ENCODE measurements at regions not wholly inside any gene's neighbourhood (a gene's known extent, or its start where the extent isn't known, plus 50 kb on each side); places are given as distances from the start of the nearest gene placed in this dataset.

DNA sequence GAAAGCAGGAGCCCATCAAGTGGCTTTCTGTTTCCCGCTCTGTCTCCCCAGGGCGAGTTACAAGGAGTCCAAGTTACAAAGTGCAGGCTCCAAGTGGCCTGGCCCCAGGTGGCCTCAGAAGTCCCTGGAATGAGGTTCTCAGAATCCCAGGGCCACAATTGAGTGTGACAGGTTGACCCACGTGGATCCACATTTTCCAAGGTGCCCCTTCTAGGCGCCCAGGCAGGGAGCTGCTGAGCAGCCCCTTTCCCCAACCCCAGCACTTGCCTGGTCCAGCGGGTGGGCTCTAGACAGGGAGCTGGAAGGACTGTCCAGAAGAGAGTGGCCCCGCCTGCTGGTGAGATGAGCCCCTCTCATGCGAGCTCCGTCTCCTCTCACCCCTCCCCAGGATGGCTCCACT, 253.4 kb downstream of the CYP26B1 start:
- Mint-ChIP-seq H3K4me3 (no peak overlapping the region), H3K27ac (no peak overlapping the region), H3K9me3 (no peaks in the 10 kb centered on the region), H3K27me3 (ENCODE audit: low read depth in 3 of 3) (peaks cover 0 to 10% (median 4%) of the 10 kb centered on the region in 3 donors), H3K36me3 (no peaks in the 10 kb centered on the region), H3K4me1 (no peaks in the 10 kb centered on the region)
- DNase-seq, result no peak

DNA sequence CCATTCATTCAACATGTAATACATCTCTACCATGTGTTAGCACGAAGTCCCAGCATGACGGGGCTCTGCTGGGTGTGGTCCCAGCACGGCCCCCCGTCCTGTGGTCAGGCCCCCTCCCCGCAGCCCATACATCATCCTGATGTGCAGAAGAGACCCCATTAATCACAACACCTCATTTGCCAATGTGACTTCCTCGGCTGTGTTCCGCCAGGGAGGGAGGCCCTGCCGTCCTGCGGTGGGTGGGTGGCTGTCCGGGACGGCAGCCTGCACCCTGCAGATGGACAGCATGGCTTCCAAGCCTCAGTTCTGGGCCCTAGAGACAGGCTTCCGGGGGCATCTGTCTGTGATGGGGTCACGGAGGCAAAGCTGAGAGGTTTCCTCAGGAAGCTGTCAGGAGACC, 254.0 kb downstream of the CYP26B1 start:
- Mint-ChIP-seq H3K36me3 (no peaks in the 10 kb centered on the region), H3K4me1 (no peaks in the 10 kb centered on the region), H3K27ac (no peak overlapping the region), H3K9me3 (no peaks in the 10 kb centered on the region), H3K4me3 (no peak overlapping the region), H3K27me3 (ENCODE audit: low read depth in 3 of 3) (peaks cover 0 to 10% (median 5%) of the 10 kb centered on the region in 3 donors)
- no peak for DNase-seq

DNA sequence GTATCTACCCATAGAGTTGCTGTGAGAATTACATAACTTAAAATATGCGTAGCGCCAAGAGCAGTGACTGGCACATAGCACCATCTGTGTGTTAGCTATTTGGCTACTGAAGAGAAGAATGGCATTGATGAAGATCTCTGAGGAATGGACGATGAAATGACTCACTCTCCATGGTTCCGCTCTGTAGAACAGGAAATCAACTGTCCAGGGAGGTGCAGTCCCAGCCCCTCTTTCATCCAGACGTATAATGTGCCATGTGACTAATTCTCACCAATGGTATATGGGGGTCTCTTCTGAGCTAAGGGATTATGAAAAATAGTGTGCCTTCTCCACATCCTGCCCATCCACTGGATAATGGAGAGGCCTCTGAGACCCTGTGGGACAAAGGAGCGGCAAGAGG, 254.8 kb downstream of the CYP26B1 start:
- Mint-ChIP-seq H3K27ac (no peak overlapping the region), H3K27me3 (ENCODE audit: low read depth in 3 of 3) (peaks cover 0 to 5% (median 3%) of the 10 kb centered on the region in 3 donors), H3K36me3 (no peaks in the 10 kb centered on the region)

DNA sequence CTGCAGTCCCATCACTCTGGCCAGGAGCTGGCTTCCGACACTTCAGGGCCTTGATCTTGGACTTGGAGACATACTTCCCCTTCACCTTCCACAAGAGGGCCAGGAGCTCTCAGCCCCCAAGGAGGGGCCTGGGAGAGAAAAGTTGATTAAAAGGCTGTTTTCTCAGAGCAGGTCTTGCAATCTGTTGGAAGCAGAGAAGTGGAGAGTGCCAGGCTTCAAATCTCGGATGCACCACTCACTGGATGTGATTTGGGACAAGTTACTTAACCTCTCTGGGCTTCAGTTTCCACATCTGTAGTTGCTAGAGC, 255.3 kb downstream of the CYP26B1 start:
- Mint-ChIP-seq H3K4me3 (no peak overlapping the region), H3K27ac (no peak overlapping the region), H3K4me1 (no peaks in the 10 kb centered on the region), H3K9me3 (no peaks in the 10 kb centered on the region), H3K27me3 (ENCODE audit: low read depth in 3 of 3) (peaks cover 0 to 5% (median 3%) of the 10 kb centered on the region in 3 donors), H3K36me3 (no peaks in the 10 kb centered on the region)
- DNase-seq, result no peak

More for the DNA sequence above, 254.8 kb downstream of the CYP26B1 start:
- no peaks in the 10 kb centered on the region for H3K4me1 Mint-ChIP-seq
- no peak for DNase-seq
- no peaks in the 10 kb centered on the region for H3K9me3 Mint-ChIP-seq
- no peak overlapping the region for H3K4me3 Mint-ChIP-seq

DNA sequence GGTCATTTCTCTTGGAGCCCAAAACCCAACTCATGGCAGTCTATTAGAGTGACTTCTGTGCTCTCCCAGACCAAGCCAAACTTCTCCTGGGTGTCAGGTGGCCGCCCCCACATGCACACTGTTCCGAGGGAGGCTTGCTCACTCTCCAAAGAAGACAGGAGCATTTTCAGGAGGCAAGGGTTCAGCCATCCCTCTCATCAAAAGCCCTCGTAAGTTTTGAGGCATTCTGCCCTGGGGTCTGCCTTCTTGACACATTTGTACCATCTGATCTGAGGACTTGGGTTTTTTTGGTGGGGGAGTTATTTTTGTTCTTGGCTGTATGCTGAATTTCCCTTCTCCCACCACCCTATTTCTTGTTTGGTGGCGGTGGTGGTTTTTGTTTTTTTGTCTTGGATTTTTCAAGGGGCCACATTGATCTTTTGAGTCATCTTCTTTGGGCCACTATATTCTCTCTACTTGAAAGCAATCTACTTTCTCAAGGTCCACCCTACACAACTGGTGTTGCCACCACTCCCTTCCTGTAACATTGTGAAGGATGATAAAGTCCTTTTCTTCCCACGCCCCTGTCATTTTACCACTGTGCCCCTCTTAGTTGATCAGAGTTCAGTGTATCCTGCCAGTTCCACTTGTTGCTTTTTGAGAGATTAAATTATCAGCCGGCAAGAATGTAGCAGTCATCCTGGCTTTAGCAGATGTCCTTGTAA, 255.8 kb downstream of the CYP26B1 start:
- Mint-ChIP-seq H3K9me3 (no peaks in the 10 kb centered on the region), H3K36me3 (no peaks in the 10 kb centered on the region), H3K27me3 (ENCODE audit: low read depth in 3 of 3) (peaks cover 0 to 5% (median 3%) of the 10 kb centered on the region in 3 donors), H3K4me1 (no peaks in the 10 kb centered on the region), H3K27ac (no peak overlapping the region), H3K4me3 (no peak overlapping the region)
- no peak for DNase-seq

DNA sequence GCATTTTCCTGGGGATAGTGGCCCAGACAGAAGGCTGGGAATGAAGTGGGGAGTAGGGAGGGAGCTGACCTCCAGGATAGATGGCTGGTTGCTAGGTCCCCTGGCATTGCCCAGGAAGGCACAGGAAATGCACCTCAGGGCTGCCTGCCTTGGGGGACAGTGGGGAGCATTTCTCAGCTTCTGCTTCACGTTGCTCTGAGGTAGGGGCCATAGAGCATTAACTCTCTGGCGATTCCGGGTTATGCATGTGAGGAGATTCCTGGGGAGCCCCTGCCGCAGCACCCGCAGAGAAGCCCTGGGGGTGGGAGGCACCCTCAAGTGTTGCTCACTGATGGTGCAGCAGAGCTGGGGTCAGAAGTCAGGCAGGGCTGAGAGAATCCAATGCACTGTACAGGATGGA, 256.5 kb downstream of the CYP26B1 start:
- H3K27me3 Mint-ChIP-seq (ENCODE audit: low read depth in 3 of 3), result peaks cover 0 to 5% (median 3%) of the 10 kb centered on the region in 3 donors
- no peaks in the 10 kb centered on the region for H3K9me3 Mint-ChIP-seq
- H3K4me3 Mint-ChIP-seq, result no peak overlapping the region
- no peaks in the 10 kb centered on the region for H3K4me1 Mint-ChIP-seq
- no peaks in the 10 kb centered on the region for H3K36me3 Mint-ChIP-seq
- DNase-seq, result no peak
- H3K27ac Mint-ChIP-seq, result no peak overlapping the region

DNA sequence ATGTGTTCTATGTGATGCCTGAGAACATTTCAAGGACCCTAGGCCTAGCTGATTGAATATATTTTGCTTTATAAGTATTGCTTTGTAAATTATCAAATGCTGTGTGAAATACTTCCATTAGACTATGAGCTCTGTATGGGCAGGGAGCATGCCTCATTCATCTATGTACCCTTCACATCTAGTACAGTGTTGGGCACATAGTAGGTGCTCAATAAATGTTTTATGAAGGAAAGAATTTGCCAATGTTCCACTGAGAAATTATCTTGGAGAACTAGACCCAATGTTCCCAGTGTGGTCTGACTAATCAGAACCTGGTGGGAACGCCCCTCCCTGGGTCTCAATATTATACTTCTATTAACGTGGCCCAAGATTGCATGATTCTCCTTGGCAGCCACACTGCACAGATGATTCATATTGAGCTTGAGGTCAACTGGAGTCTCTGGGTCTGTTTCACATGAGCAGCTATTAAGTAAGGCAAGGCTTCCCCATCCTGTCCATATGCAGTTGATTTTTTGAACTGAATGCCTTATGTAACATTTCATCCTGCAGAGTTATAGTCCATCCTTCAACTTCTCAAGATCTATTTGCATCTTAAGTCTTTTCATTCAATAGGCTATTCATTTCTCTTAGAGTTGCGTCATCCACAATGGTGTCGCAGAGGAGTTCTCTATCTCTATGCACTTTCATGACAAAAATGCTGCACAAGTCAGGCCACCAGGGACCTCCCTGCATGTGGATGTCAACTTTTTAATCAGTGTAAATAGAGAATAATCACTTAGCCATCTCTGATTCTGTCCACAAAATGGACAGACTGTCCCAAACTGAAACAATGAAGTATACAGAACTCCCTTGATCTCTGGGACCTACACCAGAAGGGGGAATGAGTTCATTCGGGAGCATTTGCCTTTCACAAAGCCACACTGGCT, 257.6 kb downstream of the CYP26B1 start:
- no peak for DNase-seq

DNA sequence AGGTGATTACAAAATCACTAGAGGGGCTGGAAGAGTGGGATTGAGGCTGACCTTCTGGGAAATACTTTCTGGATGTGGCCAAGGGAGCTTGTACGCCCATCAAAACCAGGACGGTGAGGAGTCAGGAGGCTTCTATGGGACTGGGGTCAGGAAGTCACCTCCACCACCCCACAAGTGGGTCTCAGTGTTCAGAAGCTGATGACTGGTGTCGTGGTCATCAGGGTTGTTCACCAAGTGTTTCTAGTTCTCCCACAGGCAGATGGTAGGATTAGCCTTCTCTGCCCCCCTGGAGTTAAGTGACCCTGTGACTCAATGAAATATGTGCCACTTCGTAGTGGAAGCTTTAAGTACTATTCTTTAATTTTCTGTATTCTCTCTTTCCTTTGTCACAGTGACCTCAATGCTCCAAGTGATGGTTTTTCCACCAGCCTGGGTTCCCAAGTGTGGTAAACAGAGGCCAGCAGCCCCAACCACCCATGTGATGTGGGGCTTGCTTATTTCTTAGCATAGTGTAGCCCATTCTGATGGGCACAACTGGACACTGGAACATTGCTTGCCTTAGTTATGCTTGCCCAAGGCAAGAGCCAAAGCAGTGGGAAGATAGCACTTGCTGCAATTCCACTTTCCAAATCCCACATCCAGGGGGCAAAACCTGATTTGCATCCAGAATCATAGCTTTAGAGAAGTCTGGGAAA, 258.8 kb downstream of the CYP26B1 start:
- no peaks in the 10 kb centered on the region for H3K36me3 Mint-ChIP-seq
- no peaks in the 10 kb centered on the region for H3K9me3 Mint-ChIP-seq
- H3K27me3 Mint-ChIP-seq (ENCODE audit: low read depth in 3 of 3), result peaks cover 1 to 9% (median 3%) of the 10 kb centered on the region in 3 donors
- H3K4me1 Mint-ChIP-seq, result no peaks in the 10 kb centered on the region
- H3K27ac Mint-ChIP-seq, result no peak overlapping the region
- H3K4me3 Mint-ChIP-seq, result no peak overlapping the region
- DNase-seq, result no peak

More for the DNA sequence above, 257.6 kb downstream of the CYP26B1 start:
- Mint-ChIP-seq H3K4me3 (no peak overlapping the region), H3K27ac (no peak overlapping the region), H3K9me3 (no peaks in the 10 kb centered on the region), H3K4me1 (no peaks in the 10 kb centered on the region), H3K27me3 (ENCODE audit: low read depth in 3 of 3) (peaks cover 1 to 5% (median 3%) of the 10 kb centered on the region in 3 donors), H3K36me3 (no peaks in the 10 kb centered on the region)

DNA sequence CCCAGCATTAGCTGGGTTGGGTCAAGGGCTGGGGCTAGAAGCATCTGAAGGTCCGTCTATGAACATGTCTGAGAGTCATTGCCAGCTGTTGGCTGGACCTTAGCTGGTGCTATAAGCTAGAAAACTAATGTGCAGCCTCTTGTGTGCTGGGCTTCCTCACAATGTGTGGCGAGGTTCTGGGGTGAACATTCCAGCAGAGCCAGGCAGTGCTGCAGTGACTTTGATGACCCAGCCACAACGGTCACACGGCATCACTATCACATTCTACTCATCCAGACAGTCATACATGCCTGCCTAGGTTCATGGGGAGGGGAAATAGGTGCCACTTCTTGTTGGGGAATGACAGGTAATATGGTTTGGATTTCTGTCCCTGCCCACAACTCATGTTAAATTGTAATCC, 260.5 kb downstream of the CYP26B1 start:
- Mint-ChIP-seq H3K27ac (no peak overlapping the region), H3K36me3 (no peaks in the 10 kb centered on the region), H3K4me1 (no peaks in the 10 kb centered on the region), H3K27me3 (ENCODE audit: low read depth in 3 of 3) (peaks cover 3 to 11% (median 4%) of the 10 kb centered on the region in 3 donors), H3K4me3 (no peak overlapping the region), H3K9me3 (no peaks in the 10 kb centered on the region)
- no peak for DNase-seq

DNA sequence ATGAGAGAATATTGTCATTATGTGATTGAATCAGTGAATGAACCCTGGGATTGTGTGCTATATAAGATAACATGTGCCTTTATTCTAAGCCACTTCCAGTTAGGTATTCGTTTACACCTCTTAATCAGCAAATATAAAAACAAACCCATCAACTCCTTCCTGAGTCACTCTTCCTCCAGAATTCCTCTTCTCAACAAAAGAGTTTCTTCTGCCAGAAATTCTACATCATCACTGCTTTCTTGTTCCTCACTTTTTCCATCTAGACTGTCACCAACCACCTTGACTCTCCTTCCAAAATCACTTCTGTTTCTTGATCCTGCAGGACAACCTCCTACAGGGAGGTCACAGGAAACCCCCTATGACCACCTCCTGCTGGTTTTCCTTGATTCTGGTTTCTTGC, 261.4 kb downstream of the CYP26B1 start:
- Mint-ChIP-seq H3K4me1 (no peaks in the 10 kb centered on the region), H3K27ac (no peak overlapping the region), H3K4me3 (no peak overlapping the region), H3K27me3 (ENCODE audit: low read depth in 3 of 3) (peaks cover 3 to 11% (median 4%) of the 10 kb centered on the region in 3 donors), H3K36me3 (no peaks in the 10 kb centered on the region), H3K9me3 (no peaks in the 10 kb centered on the region)
- DNase-seq, result no peak

DNA sequence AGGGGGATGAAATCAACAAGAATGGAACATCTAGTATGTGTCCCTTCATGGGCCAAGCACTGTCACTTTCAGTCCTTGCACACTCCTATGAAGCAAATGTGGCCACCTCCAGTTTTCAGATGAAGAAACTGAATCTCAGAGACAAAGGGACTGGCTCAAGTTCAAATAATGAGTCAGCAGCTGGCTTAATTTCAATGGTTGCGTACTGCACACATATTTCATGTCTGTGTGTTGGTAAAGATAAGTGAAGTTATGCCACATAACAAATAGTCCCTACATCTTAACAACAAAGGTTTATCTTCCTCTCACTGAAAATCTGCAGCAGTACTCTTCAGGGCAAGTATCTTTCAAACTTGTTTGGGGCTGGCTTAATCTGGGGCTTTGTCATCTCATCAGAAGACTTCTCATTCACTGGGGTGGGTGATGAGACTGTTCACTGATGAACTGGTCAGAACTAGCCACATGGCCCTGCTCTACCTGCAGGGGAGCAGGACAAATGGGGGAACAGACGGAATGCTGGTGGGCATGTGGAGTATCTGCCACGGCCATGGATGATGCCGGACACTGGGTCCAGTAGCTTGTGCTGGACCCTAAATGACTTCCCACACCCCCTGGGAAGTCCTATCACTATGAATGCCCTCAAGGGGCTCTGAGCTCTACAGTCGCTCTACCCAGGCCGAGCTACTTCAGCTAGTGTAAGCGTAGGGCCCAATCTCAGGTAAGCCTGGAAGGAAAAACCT, 263.2 kb downstream of the CYP26B1 start:
- Mint-ChIP-seq H3K27me3 (ENCODE audit: low read depth in 3 of 3) (peaks cover 1 to 8% (median 4%) of the 10 kb centered on the region in 3 donors), H3K9me3 (no peaks in the 10 kb centered on the region), H3K4me1 (no peaks in the 10 kb centered on the region), H3K27ac (no peak overlapping the region), H3K4me3 (no peak overlapping the region), H3K36me3 (no peaks in the 10 kb centered on the region)
- DNase-seq, result no peak

DNA sequence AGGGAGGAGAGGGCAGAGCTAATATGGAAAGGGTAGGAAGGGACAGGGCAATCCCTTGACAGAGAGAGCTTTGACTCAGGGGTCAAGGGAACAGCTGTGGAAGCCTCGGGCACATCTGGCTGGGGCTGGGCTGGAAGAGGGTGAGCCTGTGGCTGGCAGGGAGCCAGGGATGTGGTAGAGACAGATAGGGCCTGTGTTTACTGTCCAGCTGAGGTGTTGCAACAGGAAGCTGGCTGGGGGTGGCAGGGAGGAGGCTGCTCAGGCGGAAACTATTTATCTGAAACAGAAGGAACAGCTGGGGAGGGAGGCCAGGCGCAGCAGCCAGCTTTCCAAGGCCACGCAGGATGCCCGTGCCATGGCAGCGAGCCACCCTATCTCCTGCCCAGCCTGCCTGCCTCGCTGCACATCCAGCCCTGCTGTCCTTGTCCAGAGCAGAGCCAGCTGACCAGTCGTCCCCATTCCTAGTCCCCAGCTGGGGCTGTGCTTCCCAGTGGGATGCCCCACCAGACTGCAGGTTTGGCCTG, 264.7 kb downstream of the CYP26B1 start:
- H3K9me3 Mint-ChIP-seq, result peaks cover 0 to 2% (median 0%) of the 10 kb centered on the region in 6 donors
- no peaks in the 10 kb centered on the region for H3K36me3 Mint-ChIP-seq
- no peak overlapping the region for H3K4me3 Mint-ChIP-seq
- H3K27ac Mint-ChIP-seq, result no peak overlapping the region
- no peaks in the 10 kb centered on the region for H3K4me1 Mint-ChIP-seq
- no peak for DNase-seq
- peaks cover 0 to 8% (median 8%) of the 10 kb centered on the region in 3 donors for H3K27me3 Mint-ChIP-seq (ENCODE audit: low read depth in 3 of 3)

DNA sequence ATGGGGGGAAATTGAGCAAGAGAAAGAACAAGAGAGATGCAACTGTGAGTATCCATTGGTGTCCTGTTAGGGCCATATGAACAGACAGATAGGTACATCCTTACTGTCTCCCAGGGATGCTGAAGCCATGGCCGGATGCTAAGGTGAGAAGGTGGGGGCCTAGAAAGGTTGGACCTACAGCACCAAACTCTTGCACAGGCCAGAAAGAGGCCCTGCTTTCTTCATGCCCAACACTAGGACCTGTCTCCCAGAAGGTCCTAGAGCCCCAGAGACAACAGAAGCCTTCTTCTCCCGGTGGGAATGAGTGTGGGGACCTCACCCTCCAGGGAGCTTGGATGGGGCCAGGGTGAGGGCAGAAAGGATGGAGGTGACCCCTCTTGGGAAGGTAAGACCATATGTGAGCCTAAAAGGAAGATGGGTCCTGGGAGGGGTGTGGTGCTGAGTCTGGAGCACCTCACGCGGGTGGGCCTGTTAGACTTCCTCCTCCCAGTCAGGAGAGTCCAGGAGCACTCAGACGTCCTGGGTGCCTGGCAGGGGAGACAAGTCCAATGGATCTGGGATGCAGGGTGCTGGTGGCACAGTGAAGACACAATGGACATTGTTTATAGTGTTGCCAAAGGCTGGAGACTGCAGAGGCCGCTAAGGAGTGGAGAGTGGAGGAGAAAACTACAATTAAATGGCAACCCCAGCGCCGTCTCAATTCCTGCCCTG, 265.3 kb downstream of the CYP26B1 start:
- peaks cover 0 to 2% (median 0%) of the 10 kb centered on the region in 6 donors for H3K9me3 Mint-ChIP-seq
- H3K4me1 Mint-ChIP-seq, result no peaks in the 10 kb centered on the region
- no peaks in the 10 kb centered on the region for H3K36me3 Mint-ChIP-seq
- H3K27me3 Mint-ChIP-seq (ENCODE audit: low read depth in 3 of 3), result peaks cover 0 to 8% (median 8%) of the 10 kb centered on the region in 3 donors
- no peak overlapping the region for H3K4me3 Mint-ChIP-seq
- H3K27ac Mint-ChIP-seq, result no peak overlapping the region
- DNase-seq, result no peak
